GM12878 (cell line): ENCODE measurements at regions not wholly inside any gene's neighbourhood (a gene's known extent, or its start where the extent isn't known, plus 50 kb on each side); places are given as distances from the start of the nearest gene placed in this dataset.

Source experiments
- ATAC-seq: fragments of 200-7000 bp; cut with Tn5 transposase; 3 replicates; pipeline ENCODE4 v1.9.1; 2020; ENCODE audit warnings: mild to moderate bottlenecking, moderate library complexity
- BruUV-seq: library from RNA; stranded (reverse); fragments of 400-500 nt; replicated peaks from 2 replicates; lab custom pipeline; 2021; lab: Mats Ljungman, UMichigan
- CTCF ChIA-PET: fragments of 300-600 bp; sonication (Branson Sonifier 250); formaldehyde crosslinking; extraction: SDS; loops from one replicate; lab custom pipeline; 2021; ENCODE audit warnings: inconsistent platforms; lab: Yijun Ruan, JAX
- POLR2A ChIA-PET: fragments of 350-600 bp; formaldehyde crosslinking; extraction: SDS; loops from one replicate; lab custom pipeline; 2021; ENCODE audit warnings: inconsistent platforms; lab: Charles Lee
- RAD21 ChIA-PET: fragments of 300-600 bp; sonication (Branson Sonifier 250); formaldehyde crosslinking; loops from one replicate; lab custom pipeline; 2023; ENCODE audit warnings: antibody characterized with exemption; ENCODE audit not compliant: unreplicated experiment; lab: Charles Lee
- SMC1A ChIA-PET: fragments of 300-600 bp; sonication (Branson Sonifier 250); formaldehyde crosslinking; loops from one replicate; lab custom pipeline; 2023; ENCODE audit not compliant: unreplicated experiment, uncharacterized antibody; lab: Charles Lee
- DNase-seq: peaks from one replicate; pipeline ENCODE4 v3.0.0-alpha.2; 2011; ENCODE audit warnings: low read depth, low spot score
- FAIRE-seq: peaks from 3 replicates; lab custom pipeline; 2011; peaks lifted over from hg19 to GRCh38; lab: Jason Lieb, UNC
- H2AFZ ChIP-seq: 2 replicates; pipeline ENCODE4 v1.6.0; 2011; ENCODE audit warnings: low read depth, low read length, control low read depth; ENCODE audit not compliant: control insufficient read depth
- H3K27ac ChIP-seq: 2 replicates; pipeline ENCODE4 v1.5.1; 2011; ENCODE audit warnings: control low read depth; ENCODE audit not compliant: control insufficient read depth, insufficient read depth
- H3K27me3 ChIP-seq, 2 experiments: replicated peaks in 1 of 2; 2 replicates each; pipeline versions ENCODE4 v1.6.0 to v1.6.1; 2011; ENCODE audit warnings: low read length in 1 of 2; ENCODE audit not compliant: control insufficient read depth in 2 of 2, insufficient read depth in 2 of 2
- H3K36me3 ChIP-seq, 2 experiments: 2 replicates each; pipeline ENCODE4 v1.5.1; 2011; ENCODE audit warnings: low read length in 1 of 2; ENCODE audit not compliant: control insufficient read depth in 2 of 2, insufficient read depth in 2 of 2
- H3K4me1 ChIP-seq: 2 replicates; pipeline ENCODE4 v1.6.1; 2011; ENCODE audit warnings: mild to moderate bottlenecking, low read length, moderate library complexity, mixed read lengths; ENCODE audit not compliant: control insufficient read depth, insufficient read depth
- H3K4me2 ChIP-seq: 2 replicates; pipeline ENCODE4 v1.6.0; 2011; ENCODE audit warnings: control low read depth; ENCODE audit not compliant: control insufficient read depth, insufficient read depth
- H3K4me3 ChIP-seq: fragments of 200-600 bp; sonication (generic); 2 replicates; pipeline ENCODE4 v1.5.1; 2016
- H3K79me2 ChIP-seq: 2 replicates; pipeline ENCODE4 v1.6.0; 2011; ENCODE audit warnings: low read length; ENCODE audit not compliant: control insufficient read depth, insufficient read depth
- H3K9ac ChIP-seq: 2 replicates; pipeline ENCODE4 v1.8.0; 2011; ENCODE audit warnings: low read length, control low read depth, mixed read lengths; ENCODE audit not compliant: control insufficient read depth, insufficient read depth
- H3K9me3 ChIP-seq: replicated peaks from 3 replicates; pipeline ENCODE4 v1.5.1; 2011; ENCODE audit warnings: mild to moderate bottlenecking, low read length; ENCODE audit not compliant: control insufficient read depth, insufficient read depth
- H4K20me1 ChIP-seq: 2 replicates; pipeline ENCODE4 v1.6.0; 2011; ENCODE audit not compliant: control insufficient read depth, insufficient read depth
- CBFB ChIP-seq: IDR thresholded peaks from 2 replicates; pipeline ENCODE4 v1.6.1; 2016; ENCODE audit warnings: antibody characterized with exemption, low read depth
- IKZF1 ChIP-seq: fragments of 450-650 bp; conservative IDR thresholded peaks from 2 replicates; pipeline ENCODE4 v1.6.1; 2017; ENCODE audit warnings: antibody characterized with exemption, mild to moderate bottlenecking
- POLR2A ChIP-seq: IDR thresholded peaks from 2 replicates; pipeline ENCODE4 v1.6.1; 2011; ENCODE audit warnings: low read depth, mild to moderate bottlenecking, low read length
- SP1 ChIP-seq: IDR thresholded peaks from one replicate; pipeline ENCODE4 v1.6.1; 2011; ENCODE audit warnings: low read depth, low read length
- SREBF1 ChIP-seq: IDR thresholded peaks from 2 replicates; pipeline ENCODE4 v1.6.1; 2012; ENCODE audit warnings: mild to moderate bottlenecking, low read length
- whole genome bisulfite sequencing: methylation state at CpG from one replicate; pipeline ENCODE4 v1.1.6; 2016; ENCODE audit warnings: low lambda C conversion rate; ENCODE audit not compliant: insufficient replicate concordance, insufficient coverage; ENCODE audit errors: missing lambda C conversion rate; 5-methylcytosine and 5-hydroxymethylcytosine counted together
- in situ Hi-C: fragments of 300-500 bp; cut with MboI; formaldehyde crosslinking; loops from 9 replicates; pipeline ENCODE4 v1.14.3; 2018; ENCODE audit warnings: mixed read lengths
- intact Hi-C: fragments of 100-400 bp; cut with micrococcal nuclease; formaldehyde crosslinking; loops from one replicate; pipeline ENCODE4 v1.14.2; 2022; ENCODE audit not compliant: unreplicated experiment
- TF ChIP-seq, protein P1 (sequence below): fragments of 450-650 bp; IDR thresholded peaks from 2 replicates; pipeline ENCODE4 v1.6.1; 2016; ENCODE audit warnings: mild to moderate bottlenecking, moderate library complexity, borderline replicate concordance
- TF ChIP-seq, protein P2 (sequence below): fragments of 450-650 bp; IDR thresholded peaks from 2 replicates; pipeline ENCODE4 v1.6.1; 2017; ENCODE audit warnings: low read depth, mild to moderate bottlenecking, moderate library complexity

DNA sequence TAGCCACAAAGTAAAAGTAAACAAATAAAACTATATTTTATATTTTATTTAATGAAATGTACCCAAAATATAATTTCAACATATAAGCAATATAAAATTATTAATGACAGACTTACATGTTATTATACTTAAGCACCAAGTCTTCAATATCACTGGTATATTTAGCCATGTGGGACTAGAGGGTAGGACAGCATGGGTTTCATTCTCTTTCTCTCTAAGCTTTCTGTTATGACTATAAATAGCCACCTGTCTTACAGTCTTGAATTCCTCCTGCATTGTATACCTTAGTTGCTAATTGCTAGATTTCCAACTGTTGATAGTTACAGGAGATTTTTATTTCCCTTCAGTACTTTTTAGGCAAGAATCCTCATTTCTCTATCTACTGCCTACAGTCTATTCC, 63.1 kb upstream of the LIN7A start:
- H2AFZ ChIP-seq = no peak overlapping the region
- TF ChIP-seq CBFB (no peak), POLR2A (no peak)
- TF ChIP-seq, protein P1, sequence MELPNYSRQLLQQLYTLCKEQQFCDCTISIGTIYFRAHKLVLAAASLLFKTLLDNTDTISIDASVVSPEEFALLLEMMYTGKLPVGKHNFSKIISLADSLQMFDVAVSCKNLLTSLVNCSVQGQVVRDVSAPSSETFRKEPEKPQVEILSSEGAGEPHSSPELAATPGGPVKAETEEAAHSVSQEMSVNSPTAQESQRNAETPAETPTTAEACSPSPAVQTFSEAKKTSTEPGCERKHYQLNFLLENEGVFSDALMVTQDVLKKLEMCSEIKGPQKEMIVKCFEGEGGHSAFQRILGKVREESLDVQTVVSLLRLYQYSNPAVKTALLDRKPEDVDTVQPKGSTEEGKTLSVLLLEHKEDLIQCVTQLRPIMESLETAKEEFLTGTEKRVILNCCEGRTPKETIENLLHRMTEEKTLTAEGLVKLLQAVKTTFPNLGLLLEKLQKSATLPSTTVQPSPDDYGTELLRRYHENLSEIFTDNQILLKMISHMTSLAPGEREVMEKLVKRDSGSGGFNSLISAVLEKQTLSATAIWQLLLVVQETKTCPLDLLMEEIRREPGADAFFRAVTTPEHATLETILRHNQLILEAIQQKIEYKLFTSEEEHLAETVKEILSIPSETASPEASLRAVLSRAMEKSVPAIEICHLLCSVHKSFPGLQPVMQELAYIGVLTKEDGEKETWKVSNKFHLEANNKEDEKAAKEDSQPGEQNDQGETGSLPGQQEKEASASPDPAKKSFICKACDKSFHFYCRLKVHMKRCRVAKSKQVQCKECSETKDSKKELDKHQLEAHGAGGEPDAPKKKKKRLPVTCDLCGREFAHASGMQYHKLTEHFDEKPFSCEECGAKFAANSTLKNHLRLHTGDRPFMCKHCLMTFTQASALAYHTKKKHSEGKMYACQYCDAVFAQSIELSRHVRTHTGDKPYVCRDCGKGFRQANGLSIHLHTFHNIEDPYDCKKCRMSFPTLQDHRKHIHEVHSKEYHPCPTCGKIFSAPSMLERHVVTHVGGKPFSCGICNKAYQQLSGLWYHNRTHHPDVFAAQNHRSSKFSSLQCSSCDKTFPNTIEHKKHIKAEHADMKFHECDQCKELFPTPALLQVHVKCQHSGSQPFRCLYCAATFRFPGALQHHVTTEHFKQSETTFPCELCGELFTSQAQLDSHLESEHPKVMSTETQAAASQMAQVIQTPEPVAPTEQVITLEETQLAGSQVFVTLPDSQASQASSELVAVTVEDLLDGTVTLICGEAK = no peak
- H3K4me1 ChIP-seq = no peaks in the 10 kb centered on the region
- no peaks in the 10 kb centered on the region for H3K27me3 ChIP-seq
- no peak overlapping the region for H3K27ac ChIP-seq
- H4K20me1 ChIP-seq = no peaks in the 10 kb centered on the region
- H3K9me3 ChIP-seq = no peaks in the 10 kb centered on the region
- POLR2A ChIA-PET = no interaction called here
- RAD21 ChIA-PET = no interaction called here
- H3K9ac ChIP-seq = no peak overlapping the region
- ATAC-seq = no peak
- no peak overlapping the region for H3K4me2 ChIP-seq
- in situ Hi-C loops (no loop called here), intact Hi-C loops (no loop called here)
- H3K36me3 ChIP-seq = no peaks in the 10 kb centered on the region
- H3K4me3 ChIP-seq = no peak overlapping the region
- no peaks in the 10 kb centered on the region for H3K79me2 ChIP-seq
- no peak for DNase-seq
- SMC1A ChIA-PET = no interaction called here
- no TSS peak for BruUV-seq
- CTCF ChIA-PET = no interaction called here
- FAIRE-seq = no peak

DNA sequence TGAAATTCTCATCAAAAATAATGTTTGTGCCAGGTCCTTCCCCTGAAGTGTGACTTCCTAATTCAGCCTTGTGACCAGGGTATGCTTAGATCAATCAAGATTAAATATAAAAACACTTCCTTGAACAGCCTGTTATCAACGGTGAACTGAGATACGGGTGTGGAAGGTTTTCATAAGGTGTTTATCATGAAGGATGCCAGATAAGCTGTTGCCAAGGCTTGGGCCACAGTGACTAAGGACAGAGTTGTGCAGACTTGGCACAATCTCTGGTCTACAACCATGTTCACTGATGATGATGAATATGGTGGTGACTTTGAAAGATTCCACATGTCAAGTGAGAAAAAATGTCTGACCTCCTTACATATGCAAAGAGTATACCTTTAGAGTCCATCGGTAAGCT, 51.3 kb upstream of the LIN7A start:
- Histone ChIP-seq H3K27me3 (no peaks in the 10 kb centered on the region), H3K9ac (no peak overlapping the region), H3K9me3 (no peaks in the 10 kb centered on the region), H3K27ac (no peak overlapping the region), H3K4me3 (no peak overlapping the region), H3K4me1 (no peaks in the 10 kb centered on the region), H3K4me2 (no peak overlapping the region), H3K79me2 (no peaks in the 10 kb centered on the region), H4K20me1 (no peaks in the 10 kb centered on the region), H3K36me3 (no peaks in the 10 kb centered on the region), H2AFZ (no peak overlapping the region)
- no peak for FAIRE-seq
- WGBS = 33% methylated on average over 3 of the region's 3 CpGs
- no peak for DNase-seq
- intact Hi-C loops (no loop called here), in situ Hi-C loops (no loop called here)
- POLR2A ChIA-PET = no interaction called here
- BruUV-seq = no TSS peak
- TF ChIP-seq IKZF1 = no peak
- TF ChIP-seq SREBF1 = no peak
- no peak for TF ChIP-seq SP1
- TF ChIP-seq, protein P2, sequence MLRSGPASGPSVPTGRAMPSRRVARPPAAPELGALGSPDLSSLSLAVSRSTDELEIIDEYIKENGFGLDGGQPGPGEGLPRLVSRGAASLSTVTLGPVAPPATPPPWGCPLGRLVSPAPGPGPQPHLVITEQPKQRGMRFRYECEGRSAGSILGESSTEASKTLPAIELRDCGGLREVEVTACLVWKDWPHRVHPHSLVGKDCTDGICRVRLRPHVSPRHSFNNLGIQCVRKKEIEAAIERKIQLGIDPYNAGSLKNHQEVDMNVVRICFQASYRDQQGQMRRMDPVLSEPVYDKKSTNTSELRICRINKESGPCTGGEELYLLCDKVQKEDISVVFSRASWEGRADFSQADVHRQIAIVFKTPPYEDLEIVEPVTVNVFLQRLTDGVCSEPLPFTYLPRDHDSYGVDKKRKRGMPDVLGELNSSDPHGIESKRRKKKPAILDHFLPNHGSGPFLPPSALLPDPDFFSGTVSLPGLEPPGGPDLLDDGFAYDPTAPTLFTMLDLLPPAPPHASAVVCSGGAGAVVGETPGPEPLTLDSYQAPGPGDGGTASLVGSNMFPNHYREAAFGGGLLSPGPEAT = no peak
- CTCF ChIA-PET = no interaction called here
- no peak for ATAC-seq
- SMC1A ChIA-PET = interaction anchor here (1.0 kb wide), 1 partner anchor 9 kb away, joined by 4 read pairs; no protein-coding TSS in a partner anchor
- RAD21 ChIA-PET = no interaction called here
